Liver (tissue), 3 donors: ENCODE measurements at regions not wholly inside any gene's neighbourhood (a gene's known extent, or its start where the extent isn't known, plus 50 kb on each side); places are given as distances from the start of the nearest gene placed in this dataset.

Source experiments
- HNF4A ChIP-seq, 2 donors: conservative IDR thresholded peaks; 2 replicates each; pipeline ENCODE4 v1.6.1; 2016; ENCODE audit warnings: antibody characterized with exemption in 2 of 2, mild to moderate bottlenecking in 2 of 2
- SP1 ChIP-seq: IDR thresholded peaks from 2 replicates; pipeline ENCODE4 v1.6.1; 2018; ENCODE audit warnings: antibody characterized with exemption, mild to moderate bottlenecking
- TAF1 ChIP-seq: conservative IDR thresholded peaks from 2 replicates; pipeline ENCODE4 v1.6.1; 2016; ENCODE audit warnings: antibody characterized with exemption, mild to moderate bottlenecking
- TF ChIP-seq, protein P1 (sequence below): fragments of 150-350 bp; IDR thresholded peaks from 2 replicates; pipeline ENCODE4 v1.5.1; 2017; ENCODE audit warnings: improper control_type of control experiment, low read depth, low read length; ENCODE audit not compliant: missing input control
- TF ChIP-seq, protein P2 (sequence below): IDR thresholded peaks from 2 replicates; pipeline ENCODE4 v1.6.1; 2016; ENCODE audit warnings: antibody characterized with exemption
- TF ChIP-seq, protein P3 (sequence below): IDR thresholded peaks from 2 replicates; pipeline ENCODE4 v1.6.1; 2016; ENCODE audit warnings: antibody characterized with exemption
- donor health status: healthy.
- donor health status: healthy.

DNA sequence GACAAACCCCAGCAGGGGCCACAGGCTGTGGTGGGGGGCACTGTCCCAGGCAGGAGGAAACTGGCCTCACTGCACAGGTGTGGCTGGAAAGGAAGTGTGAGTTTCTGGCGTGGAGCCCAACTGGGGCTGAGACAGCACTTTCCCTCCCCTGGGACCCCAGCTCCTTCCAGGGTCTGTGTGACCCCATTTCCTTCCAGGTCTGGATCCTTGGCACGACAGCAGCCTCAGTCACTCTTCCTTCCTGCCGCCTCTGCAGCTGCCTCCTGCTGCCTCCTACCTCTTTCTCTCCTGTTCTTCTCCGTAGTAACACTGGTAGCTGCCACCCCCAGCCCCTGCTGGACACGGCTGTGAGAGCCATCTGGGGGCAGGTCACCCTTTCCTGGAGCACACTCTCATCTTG lies 88.0 kb downstream of the SIK1 start:
- TF ChIP-seq, protein P1, sequence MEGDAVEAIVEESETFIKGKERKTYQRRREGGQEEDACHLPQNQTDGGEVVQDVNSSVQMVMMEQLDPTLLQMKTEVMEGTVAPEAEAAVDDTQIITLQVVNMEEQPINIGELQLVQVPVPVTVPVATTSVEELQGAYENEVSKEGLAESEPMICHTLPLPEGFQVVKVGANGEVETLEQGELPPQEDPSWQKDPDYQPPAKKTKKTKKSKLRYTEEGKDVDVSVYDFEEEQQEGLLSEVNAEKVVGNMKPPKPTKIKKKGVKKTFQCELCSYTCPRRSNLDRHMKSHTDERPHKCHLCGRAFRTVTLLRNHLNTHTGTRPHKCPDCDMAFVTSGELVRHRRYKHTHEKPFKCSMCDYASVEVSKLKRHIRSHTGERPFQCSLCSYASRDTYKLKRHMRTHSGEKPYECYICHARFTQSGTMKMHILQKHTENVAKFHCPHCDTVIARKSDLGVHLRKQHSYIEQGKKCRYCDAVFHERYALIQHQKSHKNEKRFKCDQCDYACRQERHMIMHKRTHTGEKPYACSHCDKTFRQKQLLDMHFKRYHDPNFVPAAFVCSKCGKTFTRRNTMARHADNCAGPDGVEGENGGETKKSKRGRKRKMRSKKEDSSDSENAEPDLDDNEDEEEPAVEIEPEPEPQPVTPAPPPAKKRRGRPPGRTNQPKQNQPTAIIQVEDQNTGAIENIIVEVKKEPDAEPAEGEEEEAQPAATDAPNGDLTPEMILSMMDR, result no peak
- TF ChIP-seq, protein P2, sequence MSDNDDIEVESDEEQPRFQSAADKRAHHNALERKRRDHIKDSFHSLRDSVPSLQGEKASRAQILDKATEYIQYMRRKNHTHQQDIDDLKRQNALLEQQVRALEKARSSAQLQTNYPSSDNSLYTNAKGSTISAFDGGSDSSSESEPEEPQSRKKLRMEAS, result no peak
- TF ChIP-seq, protein P3, sequence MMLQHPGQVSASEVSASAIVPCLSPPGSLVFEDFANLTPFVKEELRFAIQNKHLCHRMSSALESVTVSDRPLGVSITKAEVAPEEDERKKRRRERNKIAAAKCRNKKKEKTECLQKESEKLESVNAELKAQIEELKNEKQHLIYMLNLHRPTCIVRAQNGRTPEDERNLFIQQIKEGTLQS, result no peak
- TF ChIP-seq HNF4A (conservative IDR thresholded peaks at IDR 0.05) (no peak), SP1 (no peak), TAF1 (no peak)
